Astrocyte (in vitro differentiated cells and primary cell): ENCODE measurements at regions not wholly inside any gene's neighbourhood (a gene's known extent, or its start where the extent isn't known, plus 50 kb on each side); places are given as distances from the start of the nearest gene placed in this dataset.

Source experiments
- CTCF ChIP-seq: IDR thresholded peaks from 2 replicates; pipeline ENCODE4 v1.5.1; 2011; ENCODE audit warnings: low read depth, mild to moderate bottlenecking, inconsistent platforms, low read length, moderate library complexity; ENCODE audit not compliant: insufficient read depth
- EZH2 ChIP-seq: IDR thresholded peaks from 2 replicates; pipeline ENCODE4 v1.6.1; 2012; ENCODE audit warnings: mild to moderate bottlenecking, low read length, inconsistent platforms; ENCODE audit not compliant: insufficient read depth

- TF ChIP-seq CTCF (no peak), EZH2 (no peak)
Measured at GRCh38 chr5:68465133-68465532, 249.6 kb downstream of the PIK3R1 start.
